Endodermal cell (in vitro differentiated cells): ENCODE measurements at regions not wholly inside any gene's neighbourhood (a gene's known extent, or its start where the extent isn't known, plus 50 kb on each side); places are given as distances from the start of the nearest gene placed in this dataset.

ENCODE experiments used
- DNase-seq: peaks from one replicate; pipeline ENCODE4 v3.0.0-alpha.2; 2017
- H3K27ac ChIP-seq: 2 replicates; pipeline ENCODE4 v1.5.1; 2013; ENCODE audit warnings: mild to moderate bottlenecking, low read depth, low read length, moderate library complexity
- H3K27me3 ChIP-seq: 2 replicates; pipeline ENCODE4 v1.6.1; 2013; ENCODE audit warnings: mild to moderate bottlenecking, low read length, moderate library complexity; ENCODE audit not compliant: insufficient read depth, control insufficient read depth, poor library complexity, severe bottlenecking
- H3K36me3 ChIP-seq: 2 replicates; pipeline ENCODE4 v1.7.0; 2013; ENCODE audit warnings: mild to moderate bottlenecking, low read length, moderate library complexity; ENCODE audit not compliant: control insufficient read depth, insufficient read depth
- H3K4me1 ChIP-seq: one replicate; pipeline ENCODE4 v1.7.0; 2013; ENCODE audit warnings: low read length; ENCODE audit not compliant: control insufficient read depth, insufficient read depth
- H3K4me3 ChIP-seq: 2 replicates; pipeline ENCODE4 v1.5.1; 2013; ENCODE audit warnings: mild to moderate bottlenecking, low read length, moderate library complexity
- H3K9ac ChIP-seq: 2 replicates; pipeline ENCODE4 v1.6.1; 2013; ENCODE audit warnings: mild to moderate bottlenecking, low read length, moderate library complexity; ENCODE audit not compliant: poor library complexity, severe bottlenecking; ENCODE audit errors: extremely low read depth
- H3K9me3 ChIP-seq: 2 replicates; pipeline ENCODE4 v1.6.1; 2013; ENCODE audit warnings: mild to moderate bottlenecking, low read length, moderate library complexity; ENCODE audit not compliant: control insufficient read depth
- H3K27ac Mint-ChIP-seq: 2 replicates; pipeline ENCODE4 v1.8.0; 2020; ENCODE audit warnings: mixed read lengths
- H3K27me3 Mint-ChIP-seq: 2 replicates; pipeline ENCODE4 v1.8.0; 2021; ENCODE audit warnings: mild to moderate bottlenecking, mixed read lengths; ENCODE audit not compliant: insufficient read depth
- H3K36me3 Mint-ChIP-seq: 2 replicates; pipeline ENCODE4 v1.8.0; 2020; ENCODE audit warnings: low read depth, mixed read lengths
- H3K4me1 Mint-ChIP-seq: 2 replicates; pipeline ENCODE4 v1.8.0; 2020; ENCODE audit warnings: mixed read lengths
- H3K4me3 Mint-ChIP-seq: 2 replicates; pipeline ENCODE4 v1.8.0; 2020; ENCODE audit warnings: mild to moderate bottlenecking, moderate library complexity, mixed read lengths
- H3K9me3 Mint-ChIP-seq: 2 replicates; pipeline ENCODE4 v1.8.0; 2020; ENCODE audit warnings: mild to moderate bottlenecking, mixed read lengths
- CTCF ChIP-seq: fragments of 200-600 bp; sonication (generic); conservative IDR thresholded peaks from 2 replicates; pipeline ENCODE4 v1.5.0; 2021; ENCODE audit warnings: antibody characterized with exemption, mild to moderate bottlenecking
- WGBS, 2 experiments: methylation state at CpG; one replicate each; pipeline versions ENCODE4 v1.1.5 to v1.1.7; 2013; ENCODE audit warnings: missing lambda C conversion rate in 2 of 2, mixed read lengths in 1 of 2; ENCODE audit not compliant: insufficient coverage in 1 of 2, insufficient read length in 1 of 2; 5-methylcytosine and 5-hydroxymethylcytosine counted together

- Histone ChIP-seq H3K9ac (no peak overlapping the region), H3K9me3 (peaks cover 35% of the 10 kb centered on the region), H3K4me1 (peaks cover 8% of the 10 kb centered on the region), H3K4me3 (no peak overlapping the region), H3K36me3 (no peaks in the 10 kb centered on the region), H3K27me3 (no peaks in the 10 kb centered on the region), H3K27ac (no peak overlapping the region)
- H3K36me3 Mint-ChIP-seq, result no peaks in the 10 kb centered on the region
- no peak for DNase-seq
- WGBS, 2 experiments, result 80 to 98% methylated on average over 1 of the region's 1 CpG
- H3K4me1 Mint-ChIP-seq, result peaks cover 14% of the 10 kb centered on the region
- TF ChIP-seq CTCF, result no peak
- H3K27ac Mint-ChIP-seq, result no peak overlapping the region
- peaks cover 3% of the 10 kb centered on the region for H3K27me3 Mint-ChIP-seq
- peaks cover 22% of the 10 kb centered on the region for H3K9me3 Mint-ChIP-seq
- H3K4me3 Mint-ChIP-seq, result no peak overlapping the region
These were observed 191.6 kb upstream of the PRDM1 start for GRCh38 chr6:105894556-105894955.

- no peak overlapping the region for H3K4me3 Mint-ChIP-seq
These were observed 192.4 kb upstream of the PRDM1 start for GRCh38 chr6:105893741-105894140.

GRCh38 chr6:105892577-105893262, 193.4 kb upstream of the PRDM1 start:
- Histone ChIP-seq H3K4me3 (no peak overlapping the region), H3K27me3 (no peaks in the 10 kb centered on the region), H3K9ac (no peak overlapping the region), H3K36me3 (no peaks in the 10 kb centered on the region), H3K4me1 (peaks cover 6% of the 10 kb centered on the region), H3K9me3 (peaks cover 38% of the 10 kb centered on the region), H3K27ac (no peak overlapping the region)
- DNase-seq, result peak; percentile 57
- Mint-ChIP-seq H3K4me1 (peaks cover 14% of the 10 kb centered on the region), H3K4me3 (no peak overlapping the region), H3K27ac (no peak overlapping the region), H3K36me3 (no peaks in the 10 kb centered on the region), H3K9me3 (peaks cover 26% of the 10 kb centered on the region), H3K27me3 (peaks cover 3% of the 10 kb centered on the region)
- 82 to 83% methylated on average over 3 of the region's 3 CpGs for WGBS, 2 experiments
- TF ChIP-seq CTCF, result no peak

More at GRCh38 chr6:105893741-105894140, 192.4 kb upstream of the PRDM1 start:
- Histone ChIP-seq H3K4me1 (peaks cover 8% of the 10 kb centered on the region), H3K4me3 (no peak overlapping the region), H3K27me3 (no peaks in the 10 kb centered on the region), H3K36me3 (no peaks in the 10 kb centered on the region), H3K9ac (no peak overlapping the region), H3K9me3 (peaks cover 35% of the 10 kb centered on the region), H3K27ac (no peak overlapping the region)
- Mint-ChIP-seq H3K36me3 (no peaks in the 10 kb centered on the region), H3K27me3 (peaks cover 3% of the 10 kb centered on the region), H3K9me3 (peaks cover 22% of the 10 kb centered on the region), H3K4me1 (peaks cover 14% of the 10 kb centered on the region), H3K27ac (no peak overlapping the region)
- no peak for DNase-seq
- 93 to 100% methylated on average over 5 to 7 of the region's 7 CpGs for WGBS, 2 experiments
- no peak for TF ChIP-seq CTCF
